Common myeloid progenitor, CD34-positive (primary cell): ENCODE measurements at regions not wholly inside any gene's neighbourhood (a gene's known extent, or its start where the extent isn't known, plus 50 kb on each side); places are given as distances from the start of the nearest gene placed in this dataset.
"Not testable (repeated sequence)": the region's sequence is repeated elsewhere in the genome, so short reads cannot be mapped to it uniquely, and the experiment has no call there.

Experiments
- CTCF ChIA-PET: fragments of 350-600 bp; sonication (Branson Sonifier 250); formaldehyde crosslinking; loops from one replicate; lab custom pipeline; 2021; ENCODE audit warnings: antibody characterized with exemption; lab: Charles Lee
- POLR2A ChIA-PET: fragments of 350-600 bp; sonication (Branson Sonifier 250); formaldehyde crosslinking; loops from one replicate; lab custom pipeline; 2021; ENCODE audit warnings: antibody characterized with exemption; lab: Charles Lee
- DNase-seq, 3 donors: peaks; one replicate each; pipeline versions ENCODE4 v3.0.0 to v3.0.0-alpha.2; 2013
- H3K27ac ChIP-seq, 2 experiments: 1 replicate in 1 of 2; 2 replicates in 1 of 2; pipeline ENCODE4 v1.7.0; 2013; ENCODE audit warnings: inconsistent platforms in 2 of 2, low read length in 2 of 2, mild to moderate bottlenecking in 2 of 2, low read depth in 1 of 2, moderate library complexity in 1 of 2; ENCODE audit not compliant: severe bottlenecking in 2 of 2, insufficient read depth in 1 of 2, poor library complexity in 1 of 2
- H3K27me3 ChIP-seq, 5 experiments: replicated peaks in 2 of 5; 1 replicate in 3 of 5; 2 replicates in 2 of 5; pipeline versions ENCODE4 v1.6.1 to v1.7.0; 2013; ENCODE audit warnings: low read length in 4 of 5, mild to moderate bottlenecking in 2 of 5, moderate library complexity in 2 of 5, inconsistent platforms in 1 of 5; ENCODE audit not compliant: insufficient read depth in 5 of 5, control insufficient read depth in 4 of 5
- H3K36me3 ChIP-seq, 4 experiments: 1 replicate in 2 of 4; 2 replicates in 2 of 4; pipeline versions ENCODE4 v1.6.1 to v1.7.0; 2013; ENCODE audit warnings: low read length in 3 of 4, control low read depth in 1 of 4, mild to moderate bottlenecking in 1 of 4; ENCODE audit not compliant: control insufficient read depth in 4 of 4, insufficient read depth in 4 of 4
- H3K4me1 ChIP-seq, 4 experiments: 1 replicate in 3 of 4; 2 replicates in 1 of 4; pipeline versions ENCODE4 v1.6.1 to v1.7.1; 2013; ENCODE audit warnings: low read length in 3 of 4, mild to moderate bottlenecking in 3 of 4, control low read depth in 1 of 4, inconsistent platforms in 1 of 4, moderate library complexity in 1 of 4; ENCODE audit not compliant: control insufficient read depth in 4 of 4, insufficient read depth in 4 of 4; ENCODE audit errors: control extremely low read depth in 1 of 4
- H3K4me3 ChIP-seq, 7 experiments: 1 replicate in 4 of 7; 2 replicates in 3 of 7; pipeline versions ENCODE4 v1.5.1 to v1.7.0; 2013; ENCODE audit warnings: mild to moderate bottlenecking in 7 of 7, low read length in 6 of 7, moderate library complexity in 6 of 7, inconsistent platforms in 2 of 7, low read depth in 2 of 7, control low read depth in 1 of 7; ENCODE audit not compliant: insufficient read depth in 4 of 7, control insufficient read depth in 1 of 7; ENCODE audit errors: extremely low read depth in 1 of 7
- H3K9me3 ChIP-seq, 5 experiments: 1 replicate in 4 of 5; 2 replicates in 1 of 5; pipeline versions ENCODE4 v1.6.1 to v1.7.1; 2013; ENCODE audit warnings: low read length in 4 of 5, mild to moderate bottlenecking in 2 of 5, inconsistent platforms in 1 of 5, low read depth in 1 of 5, moderate library complexity in 1 of 5; ENCODE audit not compliant: control insufficient read depth in 4 of 5, insufficient read depth in 2 of 5; ENCODE audit errors: control extremely low read depth in 1 of 5
- WGBS: methylation state at CpG from one replicate; pipeline ENCODE4 v1.1.5; 2013; ENCODE audit not compliant: insufficient coverage; 5-methylcytosine and 5-hydroxymethylcytosine counted together

- H3K4me1 ChIP-seq: no peaks in the 10 kb centered on the region
- POLR2A ChIA-PET: no interaction called here
- no peak for DNase-seq
- WGBS: 83% methylated on average over 1 of the region's 3 CpGs
- no peaks in the 10 kb centered on the region for H3K9me3 ChIP-seq
- H3K4me3 ChIP-seq: no peak overlapping the region
- no peak overlapping the region for H3K27ac ChIP-seq
- CTCF ChIA-PET: no interaction called here
- H3K27me3 ChIP-seq: no peaks in the 10 kb centered on the region
- no peaks in the 10 kb centered on the region for H3K36me3 ChIP-seq
Observed at GRCh38 chr5:21581508-21581907, 1271.6 kb downstream of the CDH12 start.

- Histone ChIP-seq H3K27ac (no peak overlapping the region), H3K9me3 (no peaks in the 10 kb centered on the region), H3K4me1 (no peaks in the 10 kb centered on the region), H3K36me3 (no peaks in the 10 kb centered on the region), H3K27me3 (no peaks in the 10 kb centered on the region), H3K4me3 (no peak overlapping the region)
- ChIA-PET CTCF (interaction anchor here (0.5 kb wide), 1 partner anchor 45 kb away, joined by 3 read pairs; no protein-coding TSS in a partner anchor), POLR2A (no interaction called here)
- WGBS: 100% methylated on average over 1 of the region's 4 CpGs
- DNase-seq: no peak
Observed at GRCh38 chr5:21574961-21575360, 1278.2 kb downstream of the CDH12 start.

- WGBS: 90% methylated on average over 2 of the region's 4 CpGs
- CTCF ChIA-PET: no interaction called here
- no peak for DNase-seq
Observed at GRCh38 chr5:21574438-21574837, 1278.7 kb downstream of the CDH12 start.

GRCh38 chr5:21573416-21574314 is 1279.5 kb downstream of the CDH12 start:
- POLR2A ChIA-PET: no interaction called here
- WGBS: no CpG with 5 or more reads among the region's 1 CpG
- Histone ChIP-seq H3K4me3 (no peak overlapping the region), H3K9me3 (no peaks in the 10 kb centered on the region), H3K36me3 (no peaks in the 10 kb centered on the region), H3K4me1 (no peaks in the 10 kb centered on the region), H3K27me3 (no peaks in the 10 kb centered on the region), H3K27ac (no peak overlapping the region)
- CTCF ChIA-PET: no interaction called here
- DNase-seq: no peak

More at GRCh38 chr5:21574438-21574837, 1278.7 kb downstream of the CDH12 start:
- Histone ChIP-seq H3K36me3 (no peaks in the 10 kb centered on the region), H3K4me1 (no peaks in the 10 kb centered on the region), H3K4me3 (no peak overlapping the region), H3K27me3 (no peaks in the 10 kb centered on the region), H3K27ac (no peak overlapping the region), H3K9me3 (no peaks in the 10 kb centered on the region)
- POLR2A ChIA-PET: no interaction called here

GRCh38 chr5:21571196-21571595 is 1281.9 kb downstream of the CDH12 start:
- CTCF ChIA-PET, H3K9me3 ChIP-seq, DNase-seq, H3K4me1 ChIP-seq, H3K36me3 ChIP-seq, POLR2A ChIA-PET, H3K4me3 ChIP-seq, H3K27ac ChIP-seq, H3K27me3 ChIP-seq: not testable (repeated sequence)
- 80% methylated on average over 1 of the region's 1 CpG for WGBS

- H3K27me3 ChIP-seq, DNase-seq, POLR2A ChIA-PET, H3K27ac ChIP-seq, H3K36me3 ChIP-seq, H3K4me1 ChIP-seq, H3K4me3 ChIP-seq, H3K9me3 ChIP-seq, CTCF ChIA-PET: not testable (repeated sequence)
- 100% methylated on average over 1 of the region's 2 CpGs for WGBS
Observed at GRCh38 chr5:21559109-21559508, 1294.0 kb downstream of the CDH12 start.

- H3K4me1 ChIP-seq, CTCF ChIA-PET, H3K9me3 ChIP-seq, DNase-seq, POLR2A ChIA-PET, H3K27me3 ChIP-seq, H3K27ac ChIP-seq, H3K36me3 ChIP-seq, H3K4me3 ChIP-seq: not testable (repeated sequence)
- no CpG with 5 or more reads among the region's 3 CpGs for WGBS
Observed at GRCh38 chr5:21552263-21552662, 1300.9 kb downstream of the CDH12 start.
